Fibroblast of pulmonary artery (primary cell): ENCODE measurements at regions not wholly inside any gene's neighbourhood (a gene's known extent, or its start where the extent isn't known, plus 50 kb on each side); places are given as distances from the start of the nearest gene placed in this dataset.

Source experiments
- DNase-seq: peaks from one replicate; pipeline ENCODE4 v3.0.0-alpha.2; 2010; ENCODE audit warnings: low read depth
- H3K4me3 ChIP-seq: replicated peaks from 2 replicates; pipeline ENCODE4 v1.5.1; 2011; ENCODE audit warnings: low read depth, mild to moderate bottlenecking, control low read depth, low read length, moderate library complexity
- TF ChIP-seq, protein P1 (sequence below): IDR thresholded peaks from 2 replicates; pipeline ENCODE4 v1.5.1; 2011; ENCODE audit warnings: mild to moderate bottlenecking, control low read depth, low read length, inconsistent platforms; ENCODE audit errors: missing control alignments

DNA sequence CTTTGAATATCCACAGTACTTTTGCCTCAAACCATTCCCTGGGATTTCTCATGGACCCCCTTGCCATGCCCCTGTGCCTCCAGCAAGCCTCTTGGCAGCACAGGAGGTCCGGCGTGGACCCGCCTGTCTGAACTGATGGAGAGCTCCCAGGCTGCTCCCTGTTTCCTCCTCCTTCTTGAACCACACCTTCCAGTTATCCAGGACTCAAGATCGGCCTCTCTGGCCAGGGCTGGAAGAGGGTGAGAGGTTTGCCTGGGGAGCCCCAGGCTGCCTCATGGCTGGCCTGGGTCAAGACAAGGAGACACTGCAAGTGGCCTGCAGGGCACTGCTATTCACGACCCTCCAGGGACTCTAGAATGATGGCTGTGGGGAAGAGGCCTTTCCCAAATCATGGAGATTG is 93.6 kb upstream of the WASF3 start:
- TF ChIP-seq, protein P1, sequence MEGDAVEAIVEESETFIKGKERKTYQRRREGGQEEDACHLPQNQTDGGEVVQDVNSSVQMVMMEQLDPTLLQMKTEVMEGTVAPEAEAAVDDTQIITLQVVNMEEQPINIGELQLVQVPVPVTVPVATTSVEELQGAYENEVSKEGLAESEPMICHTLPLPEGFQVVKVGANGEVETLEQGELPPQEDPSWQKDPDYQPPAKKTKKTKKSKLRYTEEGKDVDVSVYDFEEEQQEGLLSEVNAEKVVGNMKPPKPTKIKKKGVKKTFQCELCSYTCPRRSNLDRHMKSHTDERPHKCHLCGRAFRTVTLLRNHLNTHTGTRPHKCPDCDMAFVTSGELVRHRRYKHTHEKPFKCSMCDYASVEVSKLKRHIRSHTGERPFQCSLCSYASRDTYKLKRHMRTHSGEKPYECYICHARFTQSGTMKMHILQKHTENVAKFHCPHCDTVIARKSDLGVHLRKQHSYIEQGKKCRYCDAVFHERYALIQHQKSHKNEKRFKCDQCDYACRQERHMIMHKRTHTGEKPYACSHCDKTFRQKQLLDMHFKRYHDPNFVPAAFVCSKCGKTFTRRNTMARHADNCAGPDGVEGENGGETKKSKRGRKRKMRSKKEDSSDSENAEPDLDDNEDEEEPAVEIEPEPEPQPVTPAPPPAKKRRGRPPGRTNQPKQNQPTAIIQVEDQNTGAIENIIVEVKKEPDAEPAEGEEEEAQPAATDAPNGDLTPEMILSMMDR: no peak
- H3K4me3 ChIP-seq: no peak overlapping the region
- DNase-seq: no peak

DNA sequence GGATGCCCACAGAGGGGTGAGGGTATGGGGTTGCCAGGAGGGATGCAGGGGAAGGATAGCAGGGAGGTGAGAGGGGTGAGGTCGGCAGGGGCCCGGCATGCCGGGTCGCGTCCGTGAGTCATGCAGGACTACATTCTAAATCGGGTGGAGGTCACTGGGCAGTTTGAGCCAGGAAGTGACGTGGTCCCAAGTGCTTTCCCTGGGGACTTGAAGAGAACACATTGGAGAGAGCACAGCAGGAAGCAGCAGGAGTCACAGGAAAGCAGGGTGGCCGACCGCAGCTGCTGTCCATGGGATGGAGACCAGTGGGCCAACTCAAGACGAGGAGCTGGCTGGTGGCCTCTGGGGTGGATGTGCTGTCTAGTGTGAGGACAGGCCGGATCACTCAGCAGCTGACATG is 92.0 kb upstream of the WASF3 start:
- no peak for DNase-seq
- no peak overlapping the region for H3K4me3 ChIP-seq
- TF ChIP-seq, protein P1: no peak

DNA sequence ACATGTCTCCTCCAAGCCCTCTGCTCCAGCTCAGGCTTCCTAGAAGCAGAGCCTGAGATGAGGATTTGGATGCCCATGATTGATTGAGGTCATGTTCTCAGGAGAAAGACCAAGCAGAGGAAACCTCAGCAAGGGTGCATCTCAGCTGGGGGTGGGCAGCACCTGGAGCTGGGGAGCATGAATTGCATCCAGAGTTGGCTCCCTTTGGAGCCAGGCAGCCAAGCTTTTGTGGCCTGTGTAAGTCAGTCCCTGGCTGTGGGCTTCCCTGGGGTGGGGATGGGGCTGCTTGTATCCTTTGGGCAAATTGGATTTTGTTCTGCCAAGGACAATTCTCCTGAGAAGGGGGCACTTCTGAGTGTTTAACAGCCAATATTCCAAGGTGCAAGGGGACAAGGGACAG is 91.5 kb upstream of the WASF3 start:
- TF ChIP-seq, protein P1: no peak
- no peak for DNase-seq
- H3K4me3 ChIP-seq: no peak overlapping the region

DNA sequence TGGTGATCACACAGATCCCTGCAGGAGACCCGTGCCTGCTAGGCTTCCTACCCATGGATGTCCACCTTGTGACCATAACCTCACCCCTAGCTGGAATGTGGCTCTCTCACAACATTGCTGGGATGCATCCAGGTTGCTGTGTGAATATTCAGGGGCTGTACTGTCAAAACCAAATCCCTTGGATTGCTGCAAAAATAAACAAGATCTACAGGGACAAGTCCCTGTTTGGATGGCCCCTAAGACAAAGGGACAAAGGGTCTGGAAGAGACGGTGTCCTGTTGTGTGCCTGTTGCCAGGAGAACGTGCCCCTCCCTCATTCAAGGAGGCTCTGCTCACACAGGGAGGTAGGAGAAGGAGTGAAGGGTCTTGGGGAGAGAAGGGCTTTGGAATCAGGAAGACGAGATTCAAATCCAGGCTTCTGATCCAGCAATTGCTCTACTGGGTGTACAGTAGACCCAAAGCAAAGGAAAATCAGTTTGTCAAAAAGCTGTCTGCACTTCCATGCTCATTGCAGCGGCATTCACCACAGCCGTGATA is 89.2 kb upstream of the WASF3 start:
- DNase-seq: no peak
- no peak overlapping the region for H3K4me3 ChIP-seq
- TF ChIP-seq, protein P1: no peak

DNA sequence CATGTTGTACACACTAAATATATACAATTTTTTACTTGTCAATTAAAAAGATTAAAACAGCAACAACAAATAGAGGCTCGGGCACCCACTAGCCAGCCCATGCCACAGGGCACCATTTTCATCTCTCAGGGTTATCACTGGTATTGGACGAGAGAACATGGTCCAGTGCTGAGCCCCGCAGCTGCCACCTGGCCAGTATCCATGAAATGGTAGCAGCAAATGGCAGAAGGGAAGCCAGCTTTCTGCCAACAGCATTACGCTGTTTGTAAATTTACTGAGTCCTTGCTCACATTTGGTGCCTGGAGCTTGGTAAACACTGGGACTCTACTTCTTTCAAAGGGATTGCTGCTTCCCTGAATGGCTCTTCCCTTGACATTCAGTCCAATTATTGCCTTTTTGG is 87.9 kb upstream of the WASF3 start:
- TF ChIP-seq, protein P1: no peak
- no peak overlapping the region for H3K4me3 ChIP-seq
- no peak for DNase-seq

DNA sequence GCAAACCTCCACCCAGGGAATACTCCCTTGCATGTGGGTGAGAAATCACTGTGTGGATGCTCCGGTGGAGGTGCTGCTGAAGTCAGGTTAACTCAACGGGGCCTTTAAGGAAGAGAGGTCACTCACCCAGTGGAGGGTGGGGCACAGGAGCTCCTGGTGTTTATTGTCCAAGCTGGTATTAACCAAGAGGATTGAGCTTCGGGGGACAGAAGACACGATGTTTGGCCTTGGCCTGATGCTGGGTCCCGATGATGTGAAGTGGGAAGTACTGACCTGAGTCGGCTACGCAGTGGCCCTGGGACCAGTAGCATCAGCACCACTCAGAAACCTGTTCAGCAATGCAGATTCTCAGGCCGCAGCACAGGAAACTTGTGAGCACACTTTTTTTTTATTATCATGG is 85.7 kb upstream of the WASF3 start:
- H3K4me3 ChIP-seq: no peak overlapping the region
- no peak for DNase-seq
- TF ChIP-seq, protein P1: no peak

DNA sequence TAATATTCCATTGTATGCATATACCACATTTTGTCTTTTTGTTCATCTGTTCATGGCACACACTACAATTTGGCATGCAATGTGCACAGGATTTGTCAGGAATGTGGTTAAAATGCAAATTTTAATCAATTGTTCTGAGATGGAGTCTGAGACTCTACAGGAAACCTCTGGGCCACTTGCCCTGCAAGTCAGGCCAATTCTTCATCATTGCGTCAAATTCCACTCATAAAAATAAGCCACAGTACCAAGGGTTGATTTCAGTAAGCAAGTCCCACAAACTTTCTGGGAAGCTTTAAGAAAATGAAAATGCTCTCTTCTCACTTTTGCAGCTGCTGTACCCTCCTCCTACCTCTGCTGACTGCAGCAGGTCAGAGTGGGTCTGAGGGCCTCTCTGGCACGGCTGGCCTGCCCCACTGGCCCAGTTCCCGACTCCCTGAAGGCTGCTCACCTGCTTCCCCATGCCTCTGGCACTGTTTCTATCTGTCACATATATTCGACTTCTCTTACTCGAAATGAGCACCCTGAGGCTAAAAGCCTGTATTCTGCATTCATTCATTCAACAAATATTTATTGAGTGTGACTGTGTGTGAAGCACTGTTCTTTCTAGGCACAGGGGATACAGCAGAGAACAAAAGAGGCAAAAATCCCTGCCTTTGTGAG is 83.8 kb upstream of the WASF3 start:
- H3K4me3 ChIP-seq: no peak overlapping the region
- DNase-seq: no peak
- TF ChIP-seq, protein P1: no peak
